ENCODE measurements at regions not wholly inside any gene's neighbourhood (a gene's known extent, or its start where the extent isn't known, plus 50 kb on each side); places are given as distances from the start of the nearest gene placed in this dataset.
"Not testable (repeated sequence)": the region's sequence is repeated elsewhere in the genome, so short reads cannot be mapped to it uniquely, and the experiment has no call there.

- DNase-seq (ENCODE audit: low read depth): no peak
- TF ChIP-seq CTCF (IDR thresholded peaks at IDR 0.05; ENCODE audit: low read length, missing control alignments): no peak
- H3K4me3 ChIP-seq (replicated peaks; ENCODE audit: low read depth, low read length): no peak overlapping the region
These were observed 542.3 kb upstream of the GRIA3 start for GRCh38 chrX:122641826-122642225.

- not testable (repeated sequence) for DNase-seq (ENCODE audit: low read depth); H3K4me3 ChIP-seq (replicated peaks; ENCODE audit: low read depth, low read length)
These were observed 528.8 kb upstream of the GRIA3 start for GRCh38 chrX:122655256-122655655.

GRCh38 chrX:122666601-122667000, 517.5 kb upstream of the GRIA3 start:
- no peak for TF ChIP-seq CTCF (IDR thresholded peaks at IDR 0.05; ENCODE audit: low read length, missing control alignments)
- DNase-seq (ENCODE audit: low read depth): no peak
- H3K4me3 ChIP-seq (replicated peaks; ENCODE audit: low read depth, low read length): no peak overlapping the region

- H3K4me3 ChIP-seq (replicated peaks; ENCODE audit: low read depth, low read length): no peak overlapping the region
- no peak for DNase-seq (ENCODE audit: low read depth)
- TF ChIP-seq CTCF (IDR thresholded peaks at IDR 0.05; ENCODE audit: low read length, missing control alignments): no peak
These were observed 516.4 kb upstream of the GRIA3 start for GRCh38 chrX:122667667-122668066.

- peak; percentile 0 for DNase-seq (ENCODE audit: low read depth)
- TF ChIP-seq CTCF (IDR thresholded peaks at IDR 0.05; ENCODE audit: low read length, missing control alignments): no peak
- H3K4me3 ChIP-seq (replicated peaks; ENCODE audit: low read depth, low read length): no peak overlapping the region
These were observed 480.3 kb upstream of the GRIA3 start for GRCh38 chrX:122703762-122704161.

- peak; percentile 0 for DNase-seq (ENCODE audit: low read depth)
- TF ChIP-seq CTCF (IDR thresholded peaks at IDR 0.05; ENCODE audit: low read length, missing control alignments): no peak
- H3K4me3 ChIP-seq (replicated peaks; ENCODE audit: low read depth, low read length): no peak overlapping the region
These were observed 444.3 kb upstream of the GRIA3 start for GRCh38 chrX:122739770-122740169.

- H3K4me3 ChIP-seq (replicated peaks; ENCODE audit: low read depth, low read length): no peak overlapping the region
- DNase-seq (ENCODE audit: low read depth): no peak
- no peak for TF ChIP-seq CTCF (IDR thresholded peaks at IDR 0.05; ENCODE audit: low read length, missing control alignments)
These were observed 413.5 kb upstream of the GRIA3 start for GRCh38 chrX:122770581-122770980.

- H3K4me3 ChIP-seq (replicated peaks; ENCODE audit: low read depth, low read length): no peak overlapping the region
- no peak for TF ChIP-seq CTCF (IDR thresholded peaks at IDR 0.05; ENCODE audit: low read length, missing control alignments)
- DNase-seq (ENCODE audit: low read depth): no peak
These were observed 412.1 kb upstream of the GRIA3 start for GRCh38 chrX:122771933-122772332.

Data from fibroblast of pulmonary artery (primary cell).